ENCODE measurements at regions not wholly inside any gene's neighbourhood (a gene's known extent, or its start where the extent isn't known, plus 50 kb on each side); places are given as distances from the start of the nearest gene placed in this dataset.

- DNase-seq (ENCODE audit: low spot score), result no peak
Measured at GRCh38 chr9:121550041-121550440, 50.4 kb upstream of the GGTA1 start.

GRCh38 chr9:121550569-121551512 lies 51.2 kb upstream of the GGTA1 start:
- peak; percentile 73 for DNase-seq (ENCODE audit: low spot score)

- DNase-seq (ENCODE audit: low spot score), result no peak
Measured at GRCh38 chr9:121551985-121552753, 52.5 kb upstream of the GGTA1 start.

- DNase-seq (ENCODE audit: low spot score), result no peak
Measured at GRCh38 chr9:121556082-121556481, 56.4 kb upstream of the GGTA1 start.

- DNase-seq (ENCODE audit: low spot score), result no peak
Measured at GRCh38 chr9:121556580-121556979, 56.9 kb upstream of the GGTA1 start.

GRCh38 chr9:121557581-121558447 lies 58.2 kb upstream of the GGTA1 start:
- DNase-seq (ENCODE audit: low spot score), result no peak

GRCh38 chr9:121558473-121558872 lies 58.8 kb upstream of the GGTA1 start:
- no peak for DNase-seq (ENCODE audit: low spot score)

- no peak for DNase-seq (ENCODE audit: low spot score)
Measured at GRCh38 chr9:121559183-121559582, 59.5 kb upstream of the GGTA1 start.

GRCh38 chr9:121560921-121561320 lies 61.3 kb upstream of the GGTA1 start:
- DNase-seq (ENCODE audit: low spot score), result no peak

GRCh38 chr9:121561385-121562222 lies 62.0 kb upstream of the GGTA1 start:
- DNase-seq (ENCODE audit: low spot score), result no peak

GRCh38 chr9:121562301-121562700 lies 62.7 kb upstream of the GGTA1 start:
- DNase-seq (ENCODE audit: low spot score), result no peak

GRCh38 chr9:121563425-121563824 lies 63.8 kb upstream of the GGTA1 start:
- no peak for DNase-seq (ENCODE audit: low spot score)

- no peak for DNase-seq (ENCODE audit: low spot score)
Measured at GRCh38 chr9:121563881-121564460, 64.3 kb upstream of the GGTA1 start.

- no peak for DNase-seq (ENCODE audit: low spot score)
Measured at GRCh38 chr9:121564504-121565260, 65.0 kb upstream of the GGTA1 start.

- peak; percentile 39 for DNase-seq (ENCODE audit: low spot score)
Measured at GRCh38 chr9:121566481-121567465, 67.1 kb upstream of the GGTA1 start.

GRCh38 chr9:121567500-121568342 lies 68.1 kb upstream of the GGTA1 start:
- peak; percentile 91 for DNase-seq (ENCODE audit: low spot score)

All from SK-N-DZ (cell line).